ENCODE measurements at regions not wholly inside any gene's neighbourhood (a gene's known extent, or its start where the extent isn't known, plus 50 kb on each side); places are given as distances from the start of the nearest gene placed in this dataset.
A peak's percentile ranks its signal among the peaks of the same experiment; 100 is the strongest.

DNA sequence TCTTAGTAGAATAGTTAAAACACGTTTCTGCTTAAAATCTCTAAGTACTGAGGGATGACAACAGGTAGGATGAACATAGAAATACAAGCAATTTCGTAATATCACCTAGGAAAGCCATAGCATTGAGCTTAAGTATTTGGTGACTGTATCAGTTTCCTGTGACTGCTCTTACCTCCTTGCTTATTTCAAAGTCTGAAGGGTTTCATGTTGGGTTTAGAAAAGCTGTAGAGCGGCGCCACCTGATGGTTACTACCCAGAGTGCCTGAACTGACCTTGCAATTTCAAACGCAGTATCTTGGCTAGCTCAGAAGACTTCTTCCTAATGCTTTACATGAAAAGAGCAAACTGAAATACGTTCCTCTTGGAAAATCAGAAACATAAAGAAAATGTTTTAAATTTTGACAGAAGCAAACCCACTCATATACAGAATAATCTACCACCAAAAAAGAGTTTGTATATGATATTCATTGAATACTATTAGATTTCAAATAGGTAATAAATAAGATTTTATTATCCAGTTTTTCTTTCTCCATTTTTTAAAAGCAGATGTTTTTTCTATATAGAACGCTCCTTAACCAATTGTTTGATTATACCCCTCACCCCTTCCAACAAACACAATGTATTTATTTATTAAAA lies 82.3 kb upstream of the RIPOR2 start:
- no peak overlapping the region for H3K4ac ChIP-seq (ENCODE audit: low read depth, low read length)
- H2BK15ac ChIP-seq (ENCODE audit: low read depth, low read length) = no peak overlapping the region
- no peak overlapping the region for H4K91ac ChIP-seq (ENCODE audit: insufficient read depth, low read depth, low read length)
- no peak overlapping the region for H3K23ac ChIP-seq (ENCODE audit: low read depth, low read length)
- H3K18ac ChIP-seq (ENCODE audit: low read depth, low read length) = no peak overlapping the region
- no peak overlapping the region for H4K5ac ChIP-seq (ENCODE audit: low read depth, low read length)
- no peaks in the 10 kb centered on the region for H4K20me1 ChIP-seq (ENCODE audit: insufficient read depth, low read length)
- H2AK5ac ChIP-seq (ENCODE audit: low read depth, low read length) = no peak overlapping the region
- CTCF ChIA-PET = interaction anchor here (0.6 to 1.0 kb wide), 5 partner anchors 22 to 308 kb away, joined by 3 to 7 read pairs (median 3); no protein-coding TSS in a partner anchor
- intact Hi-C loops (cut with micrococcal nuclease) = loop anchor here (1.0 to 2.0 kb wide), 2 partner anchors 53 to 162 kb away; no protein-coding TSS in a partner anchor
- H3K27me3 ChIP-seq (ENCODE audit: control insufficient read depth, insufficient read depth, low read length) = no peaks in the 10 kb centered on the region
- no peaks in the 10 kb centered on the region for H3K79me1 ChIP-seq (ENCODE audit: low read depth in 1 of 2, low read length in 2 of 2)
- TF ChIP-seq FOS (IDR thresholded peaks at IDR 0.05; ENCODE audit: low read depth, low read length) (no peak), RCOR1 (IDR thresholded peaks at IDR 0.05; ENCODE audit: insufficient replicate concordance, low read length) (no peak), MAZ (IDR thresholded peaks at IDR 0.05; ENCODE audit: borderline replicate concordance, low read depth, low read length) (no peak), RFX5 (IDR thresholded peaks at IDR 0.05; ENCODE audit: low read depth, low read length) (no peak), RAD21 (IDR thresholded peaks at IDR 0.05; ENCODE audit: low read length) (peak; percentile 82), CEBPB (IDR thresholded peaks at IDR 0.05; ENCODE audit: low read depth, low read length) (peak; percentile 62; the same call in 1 of the 2 replicates), SMC3 (IDR thresholded peaks at IDR 0.05; ENCODE audit: low read depth, low read length) (peak; percentile 67), POLR2A (IDR thresholded peaks at IDR 0.05; ENCODE audit: low read depth, low read length) (no peak)
- TF ChIP-seq, protein P1, sequence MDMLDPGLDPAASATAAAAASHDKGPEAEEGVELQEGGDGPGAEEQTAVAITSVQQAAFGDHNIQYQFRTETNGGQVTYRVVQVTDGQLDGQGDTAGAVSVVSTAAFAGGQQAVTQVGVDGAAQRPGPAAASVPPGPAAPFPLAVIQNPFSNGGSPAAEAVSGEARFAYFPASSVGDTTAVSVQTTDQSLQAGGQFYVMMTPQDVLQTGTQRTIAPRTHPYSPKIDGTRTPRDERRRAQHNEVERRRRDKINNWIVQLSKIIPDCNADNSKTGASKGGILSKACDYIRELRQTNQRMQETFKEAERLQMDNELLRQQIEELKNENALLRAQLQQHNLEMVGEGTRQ (IDR thresholded peaks at IDR 0.05; ENCODE audit: low read depth, low read length) = no peak
- TF ChIP-seq, protein P2, sequence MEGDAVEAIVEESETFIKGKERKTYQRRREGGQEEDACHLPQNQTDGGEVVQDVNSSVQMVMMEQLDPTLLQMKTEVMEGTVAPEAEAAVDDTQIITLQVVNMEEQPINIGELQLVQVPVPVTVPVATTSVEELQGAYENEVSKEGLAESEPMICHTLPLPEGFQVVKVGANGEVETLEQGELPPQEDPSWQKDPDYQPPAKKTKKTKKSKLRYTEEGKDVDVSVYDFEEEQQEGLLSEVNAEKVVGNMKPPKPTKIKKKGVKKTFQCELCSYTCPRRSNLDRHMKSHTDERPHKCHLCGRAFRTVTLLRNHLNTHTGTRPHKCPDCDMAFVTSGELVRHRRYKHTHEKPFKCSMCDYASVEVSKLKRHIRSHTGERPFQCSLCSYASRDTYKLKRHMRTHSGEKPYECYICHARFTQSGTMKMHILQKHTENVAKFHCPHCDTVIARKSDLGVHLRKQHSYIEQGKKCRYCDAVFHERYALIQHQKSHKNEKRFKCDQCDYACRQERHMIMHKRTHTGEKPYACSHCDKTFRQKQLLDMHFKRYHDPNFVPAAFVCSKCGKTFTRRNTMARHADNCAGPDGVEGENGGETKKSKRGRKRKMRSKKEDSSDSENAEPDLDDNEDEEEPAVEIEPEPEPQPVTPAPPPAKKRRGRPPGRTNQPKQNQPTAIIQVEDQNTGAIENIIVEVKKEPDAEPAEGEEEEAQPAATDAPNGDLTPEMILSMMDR (conservative IDR thresholded peaks at IDR 0.05; ENCODE audit: low read depth, low read length) = peak; percentile 67
- no peaks in the 10 kb centered on the region for H3K9me3 ChIP-seq (ENCODE audit: control insufficient read depth, insufficient read depth, low read length)
- H3K56ac ChIP-seq (ENCODE audit: extremely low read depth, insufficient read depth, low read length) = no peak overlapping the region
- H3K4me1 ChIP-seq (ENCODE audit: control insufficient read depth, insufficient read depth, low read length) = peaks cover 12% of the 10 kb centered on the region
- DNase-seq (peak; percentile 65), ATAC-seq (ENCODE audit: low read depth) (0 out of 2 replicates have a peak, but pooled peaks have one; percentile 22)
- no peak overlapping the region for H4K8ac ChIP-seq (ENCODE audit: low read depth in 2 of 2, low read length in 2 of 2)
- POLR2A ChIA-PET (ENCODE audit: unreplicated experiment) = no interaction called here
- H3K4me2 ChIP-seq (ENCODE audit: low read depth, low read length) = no peak overlapping the region
- in situ Hi-C loops (cut with MboI; ENCODE audit: low sequenced_read_pairs) = no loop called here
- no CpG with 5 or more reads among the region's 7 CpGs for WGBS, 2 experiments (ENCODE audit: extremely low coverage in 2 of 2, insufficient read length in 1 of 2)
- H2BK20ac ChIP-seq (ENCODE audit: low read depth, low read length) = no peak overlapping the region
- H3K9me1 ChIP-seq (ENCODE audit: insufficient read depth, low read length) = peaks cover 6% of the 10 kb centered on the region
- no peaks in the 10 kb centered on the region for H3K36me3 ChIP-seq (ENCODE audit: control insufficient read depth, insufficient read depth, low read length)
- no TSS peak for BruUV-seq (replicated peaks)
- no peak overlapping the region for H2BK120ac ChIP-seq (ENCODE audit: low read depth, low read length)
- no peak overlapping the region for H2BK5ac ChIP-seq (ENCODE audit: low read depth, low read length, poor library complexity, severe bottlenecking)
- H3K27ac ChIP-seq (ENCODE audit: insufficient read depth, low read length) = no peak overlapping the region
- no peak overlapping the region for H3K4me3 ChIP-seq (ENCODE audit: insufficient read depth, low read depth, low read length)
- no peak overlapping the region for H2AFZ ChIP-seq (replicated peaks; ENCODE audit: low read length, poor library complexity)
- dilution Hi-C loops (cut with HindIII; ENCODE audit: low sequenced_read_pairs, unreplicated experiment) = no loop called here
- no peak overlapping the region for H2AK9ac ChIP-seq (replicated peaks; ENCODE audit: low read depth, low read length, poor library complexity)
- H3K9ac ChIP-seq (ENCODE audit: low read depth, low read length) = no peak overlapping the region
- no peak overlapping the region for H3K14ac ChIP-seq (replicated peaks; ENCODE audit: low read depth, low read length)

Measured in IMR-90 (cell line).